H7 (cell line): ENCODE measurements at regions not wholly inside any gene's neighbourhood (a gene's known extent, or its start where the extent isn't known, plus 50 kb on each side); places are given as distances from the start of the nearest gene placed in this dataset.
A peak's percentile ranks its signal among the peaks of the same experiment; 100 is the strongest.

Experiments used
- DNase-seq: peaks from one replicate; pipeline ENCODE4 v3.0.0; 2012
- H3K27me3 ChIP-seq: 2 replicates; pipeline ENCODE4 v1.6.0; 2011; ENCODE audit warnings: mild to moderate bottlenecking, low read length; ENCODE audit not compliant: control insufficient read depth, insufficient read depth
- H3K36me3 ChIP-seq: replicated peaks from 2 replicates; pipeline ENCODE4 v1.5.1; 2011; ENCODE audit warnings: low read length; ENCODE audit not compliant: control insufficient read depth, insufficient read depth
- H3K4me3 ChIP-seq: 2 replicates; pipeline ENCODE4 v1.5.1; 2011; ENCODE audit warnings: low read depth, mild to moderate bottlenecking, control low read depth, low read length, moderate library complexity; ENCODE audit not compliant: insufficient read depth

- Histone ChIP-seq H3K27me3 (no peaks in the 10 kb centered on the region), H3K4me3 (no peak overlapping the region), H3K36me3 (no peaks in the 10 kb centered on the region)
- no peak for DNase-seq
Observed at GRCh38 chr14:104526723-104527645, 52.6 kb upstream of the C14orf180 start.

DNA sequence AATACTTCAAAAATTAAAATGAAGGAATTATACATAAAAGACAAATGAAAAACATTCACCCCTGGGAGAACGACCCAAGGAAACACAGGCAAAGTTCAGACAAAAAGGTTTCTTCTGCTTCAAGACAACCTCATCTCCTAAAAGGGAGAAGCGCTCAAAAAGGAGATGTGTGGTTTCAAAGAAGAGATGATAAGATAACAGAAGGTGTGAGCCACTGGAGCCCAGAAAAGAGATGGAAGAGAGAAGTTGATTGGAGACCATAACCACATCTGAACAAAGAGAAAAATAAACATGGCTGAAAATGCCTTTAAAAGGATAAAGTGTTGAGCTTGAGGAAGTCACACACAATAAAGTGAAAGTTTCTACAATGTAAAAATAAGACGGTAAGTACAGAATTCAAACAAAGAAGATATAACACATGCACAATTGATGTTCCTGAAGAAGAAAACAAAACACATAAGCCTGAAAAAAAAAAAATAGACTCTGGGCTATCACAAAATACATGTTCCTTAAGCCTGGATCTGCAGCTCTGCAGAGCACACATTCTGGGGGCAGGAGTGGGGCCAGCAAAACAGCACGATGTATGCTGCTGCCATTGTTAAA, 51.6 kb upstream of the C14orf180 start:
- no peak for DNase-seq

DNA sequence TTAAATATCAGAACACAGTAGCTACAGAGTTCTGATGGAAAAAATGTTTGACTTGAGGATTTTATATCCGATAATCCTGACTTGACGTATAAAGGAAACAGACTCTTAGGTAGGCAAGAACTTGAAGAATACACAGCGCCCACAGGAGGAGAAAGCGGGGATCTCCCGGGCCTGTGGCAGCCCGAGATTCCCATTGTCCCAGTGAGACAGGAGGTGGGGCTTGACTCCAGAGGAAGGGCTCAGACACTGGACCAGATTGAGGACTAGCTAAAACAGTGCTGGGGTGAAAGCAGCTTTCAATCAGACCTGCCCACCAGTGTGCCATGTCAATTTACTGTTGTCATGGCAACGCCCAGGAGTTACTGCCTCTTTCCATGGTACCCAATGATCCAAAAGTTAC, 51.1 kb upstream of the C14orf180 start:
- no peaks in the 10 kb centered on the region for H3K27me3 ChIP-seq
- H3K36me3 ChIP-seq, result no peaks in the 10 kb centered on the region
- DNase-seq, result peak; percentile 51
- H3K4me3 ChIP-seq, result no peak overlapping the region

More for the DNA sequence above, 51.6 kb upstream of the C14orf180 start:
- no peaks in the 10 kb centered on the region for H3K36me3 ChIP-seq
- H3K4me3 ChIP-seq, result no peak overlapping the region
- H3K27me3 ChIP-seq, result no peaks in the 10 kb centered on the region
